ENCODE measurements at regions not wholly inside any gene's neighbourhood (a gene's known extent, or its start where the extent isn't known, plus 50 kb on each side); places are given as distances from the start of the nearest gene placed in this dataset.

- DNase-seq = no peak
- H3K27ac ChIP-seq (ENCODE audit: low read depth in 1 of 3, low read length in 2 of 3) = no peak overlapping the region
- no peaks in the 10 kb centered on the region for H3K36me3 ChIP-seq (ENCODE audit: control insufficient read depth in 3 of 3, insufficient read depth in 2 of 3, low read depth in 1 of 3, low read length in 3 of 3)
- FAIRE-seq = no peak
- 88 to 96% (median 95%) methylated on average over 1 of the region's 1 CpG for WGBS, 3 donors
- H3K4me1 ChIP-seq (ENCODE audit: control insufficient read depth in 3 of 3, insufficient read depth in 2 of 3, low read depth in 1 of 3, low read length in 2 of 3) = no peaks in the 10 kb centered on the region
- H3K4me3 ChIP-seq (ENCODE audit: low read depth in 1 of 3, low read length in 3 of 3) = no peak overlapping the region
- no peaks in the 10 kb centered on the region for H3K27me3 ChIP-seq (ENCODE audit: control insufficient read depth in 3 of 3, insufficient read depth in 3 of 3, low read length in 3 of 3)
- H3K9me3 ChIP-seq (ENCODE audit: control insufficient read depth in 2 of 2, insufficient read depth in 1 of 2, low read depth in 1 of 2, low read length in 1 of 2) = peaks cover 3 to 6% of the 10 kb centered on the region in 2 donors
Observed at GRCh38 chr5:26663500-26663899, 374.9 kb downstream of the CDH9 start.

GRCh38 chr5:26662806-26663360, 375.5 kb downstream of the CDH9 start:
- H3K4me1 ChIP-seq (ENCODE audit: control insufficient read depth in 3 of 3, insufficient read depth in 2 of 3, low read depth in 1 of 3, low read length in 2 of 3) = no peaks in the 10 kb centered on the region
- peaks cover 3 to 8% of the 10 kb centered on the region in 2 donors for H3K9me3 ChIP-seq (ENCODE audit: control insufficient read depth in 2 of 2, insufficient read depth in 1 of 2, low read depth in 1 of 2, low read length in 1 of 2)
- no peaks in the 10 kb centered on the region for H3K27me3 ChIP-seq (ENCODE audit: control insufficient read depth in 3 of 3, insufficient read depth in 3 of 3, low read length in 3 of 3)
- H3K27ac ChIP-seq (ENCODE audit: low read depth in 1 of 3, low read length in 2 of 3) = no peak overlapping the region
- no peaks in the 10 kb centered on the region for H3K36me3 ChIP-seq (ENCODE audit: control insufficient read depth in 3 of 3, insufficient read depth in 2 of 3, low read depth in 1 of 3, low read length in 3 of 3)
- no peak for DNase-seq
- 63 to 97% (median 88%) methylated on average over 2 of the region's 2 CpGs for WGBS, 3 donors
- no peak overlapping the region for H3K4me3 ChIP-seq (ENCODE audit: low read depth in 1 of 3, low read length in 3 of 3)
- no peak for FAIRE-seq

- Histone ChIP-seq H3K36me3 (ENCODE audit: control insufficient read depth in 3 of 3, insufficient read depth in 2 of 3, low read depth in 1 of 3, low read length in 3 of 3) (no peaks in the 10 kb centered on the region), H3K9me3 (ENCODE audit: control insufficient read depth in 2 of 2, insufficient read depth in 1 of 2, low read depth in 1 of 2, low read length in 1 of 2) (peaks cover 3 to 15% of the 10 kb centered on the region in 2 donors), H3K27ac (ENCODE audit: low read depth in 1 of 3, low read length in 2 of 3) (no peak overlapping the region), H3K27me3 (ENCODE audit: control insufficient read depth in 3 of 3, insufficient read depth in 3 of 3, low read length in 3 of 3) (no peaks in the 10 kb centered on the region), H3K4me3 (ENCODE audit: low read depth in 1 of 3, low read length in 3 of 3) (no peak overlapping the region), H3K4me1 (ENCODE audit: control insufficient read depth in 3 of 3, insufficient read depth in 2 of 3, low read depth in 1 of 3, low read length in 2 of 3) (no peaks in the 10 kb centered on the region)
- no peak for FAIRE-seq
- no peak for DNase-seq
- WGBS, 3 donors = 88 to 93% (median 92%) methylated on average over 12 of the region's 12 CpGs
Observed at GRCh38 chr5:26660116-26660515, 378.3 kb downstream of the CDH9 start.

- WGBS, 3 donors = 44 to 58% (median 44%) methylated on average over 3 of the region's 3 CpGs
- no peaks in the 10 kb centered on the region for H3K36me3 ChIP-seq (ENCODE audit: control insufficient read depth in 3 of 3, insufficient read depth in 2 of 3, low read depth in 1 of 3, low read length in 3 of 3)
- H3K4me3 ChIP-seq (ENCODE audit: low read depth in 1 of 3, low read length in 3 of 3) = no peak overlapping the region
- FAIRE-seq (no peak), DNase-seq (no peak)
- no peaks in the 10 kb centered on the region for H3K27me3 ChIP-seq (ENCODE audit: control insufficient read depth in 3 of 3, insufficient read depth in 3 of 3, low read length in 3 of 3)
- H3K4me1 ChIP-seq (ENCODE audit: control insufficient read depth in 3 of 3, insufficient read depth in 2 of 3, low read depth in 1 of 3, low read length in 2 of 3) = no peaks in the 10 kb centered on the region
- H3K27ac ChIP-seq (ENCODE audit: low read depth in 1 of 3, low read length in 2 of 3) = no peak overlapping the region
- peaks cover 0 to 6% of the 10 kb centered on the region in 2 donors for H3K9me3 ChIP-seq (ENCODE audit: control insufficient read depth in 2 of 2, insufficient read depth in 1 of 2, low read depth in 1 of 2, low read length in 1 of 2)
Observed at GRCh38 chr5:26649000-26649399, 389.4 kb downstream of the CDH9 start.

GRCh38 chr5:26647781-26648180, 390.6 kb downstream of the CDH9 start:
- Histone ChIP-seq H3K9me3 (ENCODE audit: control insufficient read depth in 2 of 2, insufficient read depth in 1 of 2, low read depth in 1 of 2, low read length in 1 of 2) (peaks cover 0 to 6% of the 10 kb centered on the region in 2 donors), H3K27ac (ENCODE audit: low read depth in 1 of 3, low read length in 2 of 3) (no peak overlapping the region), H3K4me1 (ENCODE audit: control insufficient read depth in 3 of 3, insufficient read depth in 2 of 3, low read depth in 1 of 3, low read length in 2 of 3) (no peaks in the 10 kb centered on the region), H3K4me3 (ENCODE audit: low read depth in 1 of 3, low read length in 3 of 3) (no peak overlapping the region), H3K36me3 (ENCODE audit: control insufficient read depth in 3 of 3, insufficient read depth in 2 of 3, low read depth in 1 of 3, low read length in 3 of 3) (no peaks in the 10 kb centered on the region), H3K27me3 (ENCODE audit: control insufficient read depth in 3 of 3, insufficient read depth in 3 of 3, low read length in 3 of 3) (no peaks in the 10 kb centered on the region)
- DNase-seq = no peak
- no peak for FAIRE-seq
- 56 to 86% (median 83%) methylated on average over 2 of the region's 2 CpGs for WGBS, 3 donors

- no peak for DNase-seq
- Histone ChIP-seq H3K36me3 (ENCODE audit: control insufficient read depth in 3 of 3, insufficient read depth in 2 of 3, low read depth in 1 of 3, low read length in 3 of 3) (no peaks in the 10 kb centered on the region), H3K9me3 (ENCODE audit: control insufficient read depth in 2 of 2, insufficient read depth in 1 of 2, low read depth in 1 of 2, low read length in 1 of 2) (peaks cover 0 to 3% of the 10 kb centered on the region in 2 donors), H3K4me3 (ENCODE audit: low read depth in 1 of 3, low read length in 3 of 3) (no peak overlapping the region), H3K27ac (ENCODE audit: low read depth in 1 of 3, low read length in 2 of 3) (no peak overlapping the region), H3K27me3 (ENCODE audit: control insufficient read depth in 3 of 3, insufficient read depth in 3 of 3, low read length in 3 of 3) (no peaks in the 10 kb centered on the region), H3K4me1 (ENCODE audit: control insufficient read depth in 3 of 3, insufficient read depth in 2 of 3, low read depth in 1 of 3, low read length in 2 of 3) (no peaks in the 10 kb centered on the region)
- WGBS, 3 donors = 94 to 96% (median 94%) methylated on average over 5 of the region's 5 CpGs
- no peak for FAIRE-seq
Observed at GRCh38 chr5:26645659-26646058, 392.7 kb downstream of the CDH9 start.

GRCh38 chr5:26641492-26641891, 396.9 kb downstream of the CDH9 start:
- WGBS, 3 donors = 82 to 86% (median 83%) methylated on average over 2 of the region's 2 CpGs

GRCh38 chr5:26625099-26625498, 413.3 kb downstream of the CDH9 start:
- Histone ChIP-seq H3K27me3 (ENCODE audit: control insufficient read depth in 3 of 3, insufficient read depth in 3 of 3, low read length in 3 of 3) (no peaks in the 10 kb centered on the region), H3K36me3 (ENCODE audit: control insufficient read depth in 3 of 3, insufficient read depth in 2 of 3, low read depth in 1 of 3, low read length in 3 of 3) (no peaks in the 10 kb centered on the region), H3K4me3 (ENCODE audit: low read depth in 1 of 3, low read length in 3 of 3) (no peak overlapping the region), H3K4me1 (ENCODE audit: control insufficient read depth in 3 of 3, insufficient read depth in 2 of 3, low read depth in 1 of 3, low read length in 2 of 3) (no peaks in the 10 kb centered on the region), H3K27ac (ENCODE audit: low read depth in 1 of 3, low read length in 2 of 3) (no peak overlapping the region), H3K9me3 (ENCODE audit: control insufficient read depth in 2 of 2, insufficient read depth in 1 of 2, low read depth in 1 of 2, low read length in 1 of 2) (no peaks in the 10 kb centered on the region)
- WGBS, 3 donors = 63 to 77% (median 75%) methylated on average over 5 of the region's 5 CpGs
- DNase-seq = no peak
- no peak for FAIRE-seq

More at GRCh38 chr5:26641492-26641891, 396.9 kb downstream of the CDH9 start:
- H3K36me3 ChIP-seq (ENCODE audit: control insufficient read depth in 3 of 3, insufficient read depth in 2 of 3, low read depth in 1 of 3, low read length in 3 of 3) = no peaks in the 10 kb centered on the region
- DNase-seq (no peak), FAIRE-seq (no peak)
- H3K4me3 ChIP-seq (ENCODE audit: low read depth in 1 of 3, low read length in 3 of 3) = no peak overlapping the region
- no peaks in the 10 kb centered on the region for H3K4me1 ChIP-seq (ENCODE audit: control insufficient read depth in 3 of 3, insufficient read depth in 2 of 3, low read depth in 1 of 3, low read length in 2 of 3)
- H3K27ac ChIP-seq (ENCODE audit: low read depth in 1 of 3, low read length in 2 of 3) = no peak overlapping the region
- H3K27me3 ChIP-seq (ENCODE audit: control insufficient read depth in 3 of 3, insufficient read depth in 3 of 3, low read length in 3 of 3) = no peaks in the 10 kb centered on the region
- peaks cover 0 to 3% of the 10 kb centered on the region in 2 donors for H3K9me3 ChIP-seq (ENCODE audit: control insufficient read depth in 2 of 2, insufficient read depth in 1 of 2, low read depth in 1 of 2, low read length in 1 of 2)

- DNase-seq (no peak), FAIRE-seq (no peak)
- no peak overlapping the region for H3K4me3 ChIP-seq (ENCODE audit: low read depth in 1 of 3, low read length in 3 of 3)
- H3K4me1 ChIP-seq (ENCODE audit: control insufficient read depth in 3 of 3, insufficient read depth in 2 of 3, low read depth in 1 of 3, low read length in 2 of 3) = no peaks in the 10 kb centered on the region
- H3K27me3 ChIP-seq (ENCODE audit: control insufficient read depth in 3 of 3, insufficient read depth in 3 of 3, low read length in 3 of 3) = no peaks in the 10 kb centered on the region
- WGBS, 3 donors = 46 to 67% (median 54%) methylated on average over 3 of the region's 3 CpGs
- H3K9me3 ChIP-seq (ENCODE audit: control insufficient read depth in 2 of 2, insufficient read depth in 1 of 2, low read depth in 1 of 2, low read length in 1 of 2) = no peaks in the 10 kb centered on the region
- no peak overlapping the region for H3K27ac ChIP-seq (ENCODE audit: low read depth in 1 of 3, low read length in 2 of 3)
- H3K36me3 ChIP-seq (ENCODE audit: control insufficient read depth in 3 of 3, insufficient read depth in 2 of 3, low read depth in 1 of 3, low read length in 3 of 3) = no peaks in the 10 kb centered on the region
Observed at GRCh38 chr5:26622947-26623346, 415.4 kb downstream of the CDH9 start.

Data from small intestine (tissue), 7 donors.